ENCODE measurements at regions not wholly inside any gene's neighbourhood (a gene's known extent, or its start where the extent isn't known, plus 50 kb on each side); places are given as distances from the start of the nearest gene placed in this dataset.

DNA sequence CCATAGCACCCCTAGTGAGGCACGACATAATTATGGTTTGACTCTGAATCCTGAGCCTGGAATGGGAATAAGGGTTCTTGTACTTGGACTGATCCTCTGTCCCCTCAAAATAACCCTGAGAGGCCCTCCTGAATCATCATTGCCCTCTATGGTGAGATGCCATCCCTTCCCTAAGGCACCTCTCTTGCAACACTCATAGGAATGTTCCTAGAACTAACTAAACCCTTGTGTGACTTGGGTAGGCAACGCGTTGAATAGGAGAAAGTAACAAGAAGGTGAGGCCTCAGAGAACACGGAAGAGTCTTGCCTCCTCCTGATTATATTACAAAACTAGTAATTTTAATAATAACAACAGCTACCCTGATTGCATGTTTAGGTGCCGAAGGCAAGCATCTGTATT, 189.1 kb upstream of the ANKFN1 start:
- Histone ChIP-seq H3K27me3 (ENCODE audit: control insufficient read depth in 3 of 3, insufficient read depth in 3 of 3, low read depth in 1 of 3, low read length in 3 of 3) (no peaks in the 10 kb centered on the region), H3K27ac (replicated peaks; ENCODE audit: low read length) (no peak overlapping the region)
- WGBS, 2 donors (ENCODE audit: extremely low coverage in 2 of 2, insufficient read length in 2 of 2, insufficient replicate concordance in 1 of 2) = no CpG with 5 or more reads among the region's 5 CpGs

DNA sequence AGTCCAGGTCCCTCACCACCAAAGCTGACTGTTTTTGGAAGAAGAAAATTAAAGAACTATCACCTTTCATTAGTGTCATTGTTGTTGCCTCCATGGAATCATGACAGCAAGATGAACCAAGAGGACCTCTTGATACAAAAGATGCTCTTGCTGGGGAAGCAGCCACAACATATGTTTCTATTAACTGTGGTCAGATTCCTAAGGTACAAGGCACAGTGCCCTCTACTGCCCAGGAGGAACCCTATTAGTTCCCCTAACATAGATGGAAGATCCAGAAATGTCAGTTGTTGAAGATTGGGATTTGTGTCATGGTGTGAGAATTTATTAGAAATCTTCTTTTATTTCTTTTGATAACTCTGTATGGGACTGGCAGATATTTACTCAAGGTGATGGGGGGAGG, 188.2 kb upstream of the ANKFN1 start:
- Histone ChIP-seq H3K9me3 (replicated peaks in 1 of 2; ENCODE audit: control insufficient read depth in 2 of 2, insufficient read depth in 1 of 2, low read depth in 1 of 2, low read length in 2 of 2) (no peaks in the 10 kb centered on the region), H4K91ac (ENCODE audit: low read depth, low read length, poor library complexity) (no peak overlapping the region), H3K4me2 (ENCODE audit: insufficient read depth, low read length, poor library complexity, severe bottlenecking) (no peak overlapping the region), H3K4me1 (ENCODE audit: control insufficient read depth in 2 of 2, insufficient read depth in 1 of 2, low read depth in 1 of 2, low read length in 2 of 2) (no peaks in the 10 kb centered on the region), H2AFZ (ENCODE audit: low read length) (no peak overlapping the region), H3K79me1 (ENCODE audit: low read depth, low read length) (no peaks in the 10 kb centered on the region), H2BK15ac (ENCODE audit: low read length) (no peak overlapping the region), H2BK120ac (ENCODE audit: low read depth, low read length) (no peak overlapping the region), H3K9ac (ENCODE audit: low read depth, low read length, poor library complexity) (no peak overlapping the region), H3K4me3 (ENCODE audit: low read length in 2 of 2) (no peak overlapping the region), H3K18ac (ENCODE audit: low read length) (no peak overlapping the region), H3K14ac (ENCODE audit: low read length) (no peak overlapping the region), H3K36me3 (replicated peaks in 1 of 2; ENCODE audit: control insufficient read depth in 2 of 2, insufficient read depth in 2 of 2, low read length in 2 of 2) (no peaks in the 10 kb centered on the region), H2AK5ac (ENCODE audit: low read depth, low read length) (no peak overlapping the region), H2BK12ac (ENCODE audit: low read length) (no peak overlapping the region), H3K27me3 (ENCODE audit: control insufficient read depth in 3 of 3, insufficient read depth in 3 of 3, low read depth in 1 of 3, low read length in 3 of 3) (no peaks in the 10 kb centered on the region), H3K4ac (ENCODE audit: low read length) (no peak overlapping the region), H3K27ac (replicated peaks; ENCODE audit: low read length) (no peak overlapping the region), H4K8ac (ENCODE audit: low read depth, low read length) (no peak overlapping the region), H3K23ac (ENCODE audit: low read depth, low read length, poor library complexity) (no peak overlapping the region), H2BK5ac (ENCODE audit: low read length) (no peak overlapping the region)
- DNase-seq (ENCODE audit: low spot score) = no peak

More for the DNA sequence above, 189.1 kb upstream of the ANKFN1 start:
- Histone ChIP-seq H2BK15ac (ENCODE audit: low read length) (no peak overlapping the region), H3K9ac (ENCODE audit: low read depth, low read length, poor library complexity) (no peak overlapping the region), H3K79me1 (ENCODE audit: low read depth, low read length) (no peaks in the 10 kb centered on the region), H3K4ac (ENCODE audit: low read length) (no peak overlapping the region), H3K4me3 (ENCODE audit: low read length in 2 of 2) (no peak overlapping the region), H2BK120ac (ENCODE audit: low read depth, low read length) (no peak overlapping the region), H3K18ac (ENCODE audit: low read length) (no peak overlapping the region), H4K91ac (ENCODE audit: low read depth, low read length, poor library complexity) (no peak overlapping the region), H3K4me1 (ENCODE audit: control insufficient read depth in 2 of 2, insufficient read depth in 1 of 2, low read depth in 1 of 2, low read length in 2 of 2) (no peaks in the 10 kb centered on the region), H3K4me2 (ENCODE audit: insufficient read depth, low read length, poor library complexity, severe bottlenecking) (no peak overlapping the region), H3K36me3 (replicated peaks in 1 of 2; ENCODE audit: control insufficient read depth in 2 of 2, insufficient read depth in 2 of 2, low read length in 2 of 2) (no peaks in the 10 kb centered on the region), H2AK5ac (ENCODE audit: low read depth, low read length) (no peak overlapping the region), H3K9me3 (replicated peaks in 1 of 2; ENCODE audit: control insufficient read depth in 2 of 2, insufficient read depth in 1 of 2, low read depth in 1 of 2, low read length in 2 of 2) (no peaks in the 10 kb centered on the region), H3K14ac (ENCODE audit: low read length) (no peak overlapping the region), H2BK5ac (ENCODE audit: low read length) (no peak overlapping the region), H2AFZ (ENCODE audit: low read length) (no peak overlapping the region), H3K23ac (ENCODE audit: low read depth, low read length, poor library complexity) (no peak overlapping the region), H2BK12ac (ENCODE audit: low read length) (no peak overlapping the region), H4K8ac (ENCODE audit: low read depth, low read length) (no peak overlapping the region)
- no peak for DNase-seq (ENCODE audit: low spot score)

DNA sequence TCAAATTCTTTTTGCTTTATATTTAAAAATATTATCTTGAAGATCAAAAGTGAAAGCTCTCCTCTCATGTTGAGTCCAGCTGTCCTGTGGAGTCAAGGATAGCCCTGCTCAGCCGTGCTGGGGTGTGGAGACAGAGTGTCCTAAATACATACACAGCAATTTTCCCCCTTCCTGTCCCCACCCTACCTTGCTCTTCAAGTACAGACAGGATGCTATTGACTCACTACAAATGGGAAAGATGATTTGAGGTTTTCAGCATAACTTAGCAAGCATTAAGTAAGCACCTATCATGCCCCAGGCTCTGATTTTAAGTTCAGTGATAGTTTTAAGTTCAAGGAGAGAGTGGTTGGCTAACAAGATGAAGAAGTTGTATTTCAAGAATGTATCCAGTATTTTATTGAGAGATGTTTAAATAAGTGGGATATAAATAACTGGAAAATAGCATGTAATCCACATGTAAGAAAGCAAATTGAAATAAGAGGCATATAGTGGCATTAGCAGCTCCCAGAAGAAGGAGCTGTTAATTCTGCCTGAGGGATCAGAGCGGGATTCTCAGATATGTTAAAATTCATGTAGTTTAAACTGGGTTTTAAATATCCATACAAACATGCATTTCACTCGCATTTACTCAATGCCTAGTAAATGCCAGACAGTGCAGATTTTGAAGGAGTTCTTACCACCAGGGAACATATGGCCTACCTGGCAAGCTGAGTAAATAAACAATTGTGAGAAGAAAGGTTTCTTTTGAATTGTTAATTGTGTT, 183.5 kb upstream of the ANKFN1 start:
- Histone ChIP-seq H2BK12ac (ENCODE audit: low read length) (no peak overlapping the region), H2BK15ac (ENCODE audit: low read length) (no peak overlapping the region), H3K36me3 (replicated peaks in 1 of 2; ENCODE audit: control insufficient read depth in 2 of 2, insufficient read depth in 2 of 2, low read length in 2 of 2) (no peaks in the 10 kb centered on the region), H3K18ac (ENCODE audit: low read length) (no peak overlapping the region), H2BK120ac (ENCODE audit: low read depth, low read length) (no peak overlapping the region), H3K27me3 (ENCODE audit: control insufficient read depth in 3 of 3, insufficient read depth in 3 of 3, low read depth in 1 of 3, low read length in 3 of 3) (no peaks in the 10 kb centered on the region), H2AK5ac (ENCODE audit: low read depth, low read length) (no peak overlapping the region), H3K27ac (replicated peaks; ENCODE audit: low read length) (no peak overlapping the region), H3K4me3 (ENCODE audit: low read length in 2 of 2) (no peak overlapping the region), H3K4me2 (ENCODE audit: insufficient read depth, low read length, poor library complexity, severe bottlenecking) (no peak overlapping the region), H3K9ac (ENCODE audit: low read depth, low read length, poor library complexity) (no peak overlapping the region), H2AFZ (ENCODE audit: low read length) (no peak overlapping the region), H3K79me1 (ENCODE audit: low read depth, low read length) (no peaks in the 10 kb centered on the region), H3K9me3 (replicated peaks in 1 of 2; ENCODE audit: control insufficient read depth in 2 of 2, insufficient read depth in 1 of 2, low read depth in 1 of 2, low read length in 2 of 2) (no peaks in the 10 kb centered on the region), H3K14ac (ENCODE audit: low read length) (no peak overlapping the region), H2BK5ac (ENCODE audit: low read length) (no peak overlapping the region), H3K4me1 (ENCODE audit: control insufficient read depth in 2 of 2, insufficient read depth in 1 of 2, low read depth in 1 of 2, low read length in 2 of 2) (no peaks in the 10 kb centered on the region), H3K23ac (ENCODE audit: low read depth, low read length, poor library complexity) (no peak overlapping the region), H4K8ac (ENCODE audit: low read depth, low read length) (no peak overlapping the region), H4K91ac (ENCODE audit: low read depth, low read length, poor library complexity) (no peak overlapping the region), H3K4ac (ENCODE audit: low read length) (no peak overlapping the region)
- WGBS, 2 donors (ENCODE audit: extremely low coverage in 2 of 2, insufficient read length in 2 of 2, insufficient replicate concordance in 1 of 2) = no CpG with 5 or more reads among the region's 3 CpGs
- DNase-seq (ENCODE audit: low spot score) = no peak

DNA sequence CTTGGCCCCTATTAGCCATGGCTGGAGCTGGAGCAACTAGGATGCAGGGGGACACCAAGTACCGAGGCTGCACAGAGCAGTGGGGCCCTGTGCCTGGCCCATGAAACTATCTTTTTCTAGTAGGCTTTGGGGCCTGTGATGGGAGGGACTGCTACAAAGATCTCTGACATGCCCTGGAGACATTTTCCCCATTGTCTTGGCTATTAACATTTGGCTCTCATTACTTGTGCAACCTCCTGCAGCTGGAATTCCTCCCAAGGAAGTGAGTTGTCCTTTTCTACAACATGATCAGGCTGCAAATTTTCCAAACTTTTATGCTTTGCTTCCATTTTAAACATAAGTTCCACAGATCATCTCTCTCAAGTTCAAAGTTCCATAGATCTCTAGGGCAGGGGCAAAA, 174.7 kb upstream of the ANKFN1 start:
- Histone ChIP-seq H3K4me1 (ENCODE audit: control insufficient read depth in 2 of 2, insufficient read depth in 1 of 2, low read depth in 1 of 2, low read length in 2 of 2) (no peaks in the 10 kb centered on the region), H2BK12ac (ENCODE audit: low read length) (no peak overlapping the region), H3K27ac (replicated peaks; ENCODE audit: low read length) (no peak overlapping the region), H2BK120ac (ENCODE audit: low read depth, low read length) (no peak overlapping the region), H3K18ac (ENCODE audit: low read length) (no peak overlapping the region), H3K36me3 (replicated peaks in 1 of 2; ENCODE audit: control insufficient read depth in 2 of 2, insufficient read depth in 2 of 2, low read length in 2 of 2) (no peaks in the 10 kb centered on the region), H2BK15ac (ENCODE audit: low read length) (no peak overlapping the region), H3K14ac (ENCODE audit: low read length) (no peak overlapping the region), H4K91ac (ENCODE audit: low read depth, low read length, poor library complexity) (no peak overlapping the region), H3K79me1 (ENCODE audit: low read depth, low read length) (no peaks in the 10 kb centered on the region), H3K9me3 (replicated peaks in 1 of 2; ENCODE audit: control insufficient read depth in 2 of 2, insufficient read depth in 1 of 2, low read depth in 1 of 2, low read length in 2 of 2) (no peaks in the 10 kb centered on the region), H3K4ac (ENCODE audit: low read length) (no peak overlapping the region), H3K4me2 (ENCODE audit: insufficient read depth, low read length, poor library complexity, severe bottlenecking) (no peak overlapping the region), H3K27me3 (ENCODE audit: control insufficient read depth in 3 of 3, insufficient read depth in 3 of 3, low read depth in 1 of 3, low read length in 3 of 3) (no peaks in the 10 kb centered on the region), H4K8ac (ENCODE audit: low read depth, low read length) (no peak overlapping the region), H2BK5ac (ENCODE audit: low read length) (no peak overlapping the region), H2AFZ (ENCODE audit: low read length) (no peak overlapping the region), H3K9ac (ENCODE audit: low read depth, low read length, poor library complexity) (no peak overlapping the region), H3K23ac (ENCODE audit: low read depth, low read length, poor library complexity) (no peak overlapping the region), H3K4me3 (ENCODE audit: low read length in 2 of 2) (no peak overlapping the region), H2AK5ac (ENCODE audit: low read depth, low read length) (no peak overlapping the region)
- no CpG with 5 or more reads among the region's 1 CpG for WGBS, 2 donors (ENCODE audit: extremely low coverage in 2 of 2, insufficient read length in 2 of 2, insufficient replicate concordance in 1 of 2)
- DNase-seq (ENCODE audit: low spot score) = no peak

Data from neuronal stem cell (in vitro differentiated cells).